GM18858 (cell line): ENCODE measurements at regions not wholly inside any gene's neighbourhood (a gene's known extent, or its start where the extent isn't known, plus 50 kb on each side); places are given as distances from the start of the nearest gene placed in this dataset.

Source experiments
- ATAC-seq: cut with Tn5 transposase; IDR thresholded peaks from one replicate; pipeline ENCODE4 v1.9.1; 2021; ENCODE audit not compliant: unreplicated experiment

GRCh38 chr14:71525663-71526221 lies 406.5 kb upstream of the RGS6 start:
- no peak for ATAC-seq

- ATAC-seq, result no peak
These were observed 405.8 kb upstream of the RGS6 start for GRCh38 chr14:71526388-71526787.

- ATAC-seq, result no peak
These were observed 404.4 kb upstream of the RGS6 start for GRCh38 chr14:71527838-71528237.

- ATAC-seq, result no peak
These were observed 402.4 kb upstream of the RGS6 start for GRCh38 chr14:71529848-71530247.

GRCh38 chr14:71532344-71532743 lies 399.9 kb upstream of the RGS6 start:
- ATAC-seq, result no peak

GRCh38 chr14:71532790-71533189 lies 399.4 kb upstream of the RGS6 start:
- ATAC-seq, result no peak

- no peak for ATAC-seq
These were observed 398.8 kb upstream of the RGS6 start for GRCh38 chr14:71533390-71533789.

GRCh38 chr14:71533800-71534199 lies 398.4 kb upstream of the RGS6 start:
- ATAC-seq, result no peak

- ATAC-seq, result no peak
These were observed 397.7 kb upstream of the RGS6 start for GRCh38 chr14:71534506-71534905.

GRCh38 chr14:71536015-71536740 lies 396.1 kb upstream of the RGS6 start:
- ATAC-seq, result no peak

- ATAC-seq, result no peak
These were observed 395.1 kb upstream of the RGS6 start for GRCh38 chr14:71536927-71537772.

- ATAC-seq, result no peak
These were observed 393.9 kb upstream of the RGS6 start for GRCh38 chr14:71538288-71538687.

GRCh38 chr14:71538938-71539649 lies 393.1 kb upstream of the RGS6 start:
- ATAC-seq, result no peak

- ATAC-seq, result no peak
These were observed 392.5 kb upstream of the RGS6 start for GRCh38 chr14:71539650-71540285.

GRCh38 chr14:71541271-71541670 lies 391.0 kb upstream of the RGS6 start:
- ATAC-seq, result no peak

GRCh38 chr14:71541973-71542690 lies 390.1 kb upstream of the RGS6 start:
- no peak for ATAC-seq

- no peak for ATAC-seq
These were observed 382.7 kb upstream of the RGS6 start for GRCh38 chr14:71549421-71550050.

GRCh38 chr14:71550367-71550766 lies 381.9 kb upstream of the RGS6 start:
- ATAC-seq, result no peak

- ATAC-seq, result no peak
These were observed 380.8 kb upstream of the RGS6 start for GRCh38 chr14:71551291-71551950.
